HG03196 (cell line): ENCODE measurements at regions not wholly inside any gene's neighbourhood (a gene's known extent, or its start where the extent isn't known, plus 50 kb on each side); places are given as distances from the start of the nearest gene placed in this dataset.

ENCODE experiments used
- ATAC-seq: cut with Tn5 transposase; IDR thresholded peaks from one replicate; pipeline ENCODE4 v1.9.1; 2021; ENCODE audit not compliant: unreplicated experiment

DNA sequence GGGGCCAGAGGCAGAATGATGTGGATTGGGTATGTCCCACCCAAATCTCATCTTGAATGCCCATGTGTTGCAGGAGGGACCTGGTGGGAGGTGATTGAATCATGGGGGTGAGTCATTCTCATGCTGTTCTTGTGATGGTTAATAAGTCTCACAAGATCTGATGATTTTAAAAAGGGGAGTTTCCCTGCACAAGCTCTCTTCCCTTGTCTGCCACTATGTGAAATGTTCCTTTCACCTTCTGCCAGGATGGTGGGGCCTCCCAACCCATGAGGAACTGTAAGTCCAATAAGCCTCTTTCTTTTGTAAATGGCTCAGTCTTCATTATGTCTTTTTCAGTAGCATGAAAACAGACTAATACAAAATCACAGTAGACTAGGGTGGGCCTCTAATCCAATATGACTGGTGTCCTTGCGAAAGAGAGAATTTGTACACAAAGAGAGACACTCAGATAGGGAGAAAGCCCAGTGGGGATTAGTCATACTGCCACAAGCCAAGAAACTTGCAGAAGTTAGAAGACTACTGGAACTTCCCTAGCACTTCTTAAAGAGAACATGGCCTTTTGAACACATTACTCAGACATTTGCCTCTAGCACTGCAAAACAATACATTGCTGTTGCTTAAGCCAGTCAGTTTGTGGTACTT, 68.4 kb downstream of the ANXA1 start:
- peak; percentile 91 for ATAC-seq

DNA sequence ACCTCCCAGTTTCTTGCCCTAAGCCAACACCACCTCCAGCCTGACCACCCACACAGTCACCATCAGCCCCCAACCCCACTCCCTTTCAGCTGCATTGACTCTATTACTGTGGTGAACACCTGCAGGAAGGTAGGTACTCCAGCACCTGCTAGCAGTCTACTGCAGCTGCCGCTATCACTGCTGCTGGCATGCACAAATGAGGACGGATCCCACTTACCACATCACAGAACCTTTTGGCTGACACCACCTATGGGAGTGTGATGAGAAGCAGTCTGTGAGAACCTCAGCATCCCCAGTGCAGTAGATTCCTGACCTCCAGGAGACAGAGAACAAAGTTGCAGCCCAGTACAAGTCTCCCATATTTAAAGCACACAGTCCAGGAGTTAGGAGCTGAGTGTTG, 71.9 kb downstream of the ANXA1 start:
- no peak for ATAC-seq

DNA sequence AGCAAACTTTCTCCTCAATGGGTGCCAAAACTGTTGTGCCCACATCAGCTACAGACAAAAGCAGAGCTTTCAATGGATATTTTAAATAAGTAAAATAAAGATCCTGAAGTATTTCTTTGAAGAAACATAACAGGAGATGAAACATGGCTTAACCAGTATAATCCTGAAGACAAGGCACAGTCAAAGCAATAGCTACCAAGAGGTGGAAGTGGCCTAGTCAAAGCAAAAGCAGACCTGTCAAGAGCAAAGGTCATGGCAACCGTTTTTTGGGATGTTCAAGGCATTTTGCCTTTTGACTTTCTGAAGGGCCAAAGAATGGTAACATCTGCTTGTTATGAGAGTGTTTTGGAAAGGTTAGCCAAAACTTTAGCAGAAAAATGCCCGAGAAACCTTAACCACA, 77.9 kb downstream of the ANXA1 start:
- no peak for ATAC-seq

DNA sequence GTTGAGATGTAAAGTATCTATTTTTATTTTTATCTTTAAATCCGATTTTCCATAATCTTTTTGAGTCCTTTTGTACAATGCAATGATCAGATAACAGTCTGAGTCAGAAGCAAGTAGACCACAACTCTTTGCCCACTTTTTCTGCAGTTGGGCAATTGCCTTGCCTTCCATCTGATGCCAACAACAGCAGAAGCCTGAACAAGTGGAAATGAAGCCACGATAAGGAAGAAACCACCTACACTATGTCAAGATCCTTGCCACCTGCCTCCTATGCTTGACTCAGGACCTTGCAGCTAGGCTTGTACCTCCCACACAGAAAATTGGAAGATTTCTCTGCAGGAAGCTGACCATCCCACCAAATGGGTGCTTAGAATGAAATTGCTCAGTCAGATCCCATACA, 78.6 kb downstream of the ANXA1 start:
- ATAC-seq: no peak

DNA sequence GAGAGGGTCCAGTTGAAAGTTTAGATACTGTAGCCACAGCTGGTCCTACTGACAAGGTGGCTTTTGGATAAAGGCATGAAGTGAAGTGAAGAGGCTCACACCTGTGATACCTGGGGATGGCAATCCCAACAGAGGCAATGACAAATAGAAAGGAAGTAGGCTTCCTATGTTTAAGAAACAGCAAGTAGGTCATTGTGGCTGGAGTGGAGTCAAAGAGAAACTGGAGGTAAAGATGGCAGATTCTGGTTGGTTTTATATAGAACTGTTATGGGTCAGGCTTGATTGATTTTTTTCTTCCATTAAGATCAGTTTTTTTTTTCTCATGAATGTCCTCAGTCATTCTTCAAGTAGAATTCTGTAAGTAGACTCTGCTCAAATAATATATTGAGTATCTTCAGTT, 79.5 kb downstream of the ANXA1 start:
- no peak for ATAC-seq

DNA sequence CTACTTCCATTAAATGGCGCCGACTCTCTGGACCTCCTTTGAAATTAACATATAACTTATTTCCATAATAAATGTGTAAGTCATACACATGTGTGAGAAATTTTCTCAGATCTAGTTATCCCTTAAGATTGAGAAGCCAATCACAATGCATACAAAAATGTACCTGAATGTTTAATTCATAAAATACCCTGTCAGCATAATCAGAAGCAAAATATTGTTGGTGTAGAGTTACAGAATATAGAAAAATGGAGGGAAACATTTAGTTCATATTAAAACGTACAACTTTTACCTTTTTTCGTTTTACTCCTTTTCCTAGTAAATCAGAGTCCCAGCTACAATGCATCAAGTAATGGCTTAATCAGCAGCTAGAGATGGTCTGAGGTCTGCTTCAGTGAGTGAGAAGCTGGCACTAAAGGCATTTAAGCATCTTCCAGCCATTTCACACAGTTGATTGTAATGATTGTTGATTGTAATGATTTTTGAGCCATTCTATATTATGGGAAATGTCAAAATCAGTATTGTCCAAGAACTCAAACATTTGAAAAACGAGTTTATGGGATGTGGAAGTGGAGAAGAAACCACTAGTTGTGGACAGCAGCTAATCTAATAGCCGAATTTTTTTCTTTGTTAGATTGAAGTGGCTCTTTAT, 81.8 kb downstream of the ANXA1 start:
- ATAC-seq: no peak

DNA sequence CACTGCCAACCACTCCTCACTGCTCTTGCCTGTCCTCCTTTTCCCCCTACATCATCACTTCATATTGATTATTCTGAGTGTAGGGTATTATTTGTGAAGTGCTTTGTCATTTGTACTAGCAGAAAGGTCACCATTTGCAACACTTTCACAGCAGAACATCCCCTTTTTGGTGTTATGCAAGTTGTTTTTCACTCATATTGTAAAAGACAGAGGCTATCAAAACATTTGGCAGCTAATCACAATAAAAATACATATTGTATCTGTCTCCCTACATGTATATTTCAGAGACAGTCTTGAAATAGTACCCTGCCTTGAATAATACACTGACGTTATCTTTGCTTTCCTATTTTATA, 82.3 kb downstream of the ANXA1 start:
- no peak for ATAC-seq

DNA sequence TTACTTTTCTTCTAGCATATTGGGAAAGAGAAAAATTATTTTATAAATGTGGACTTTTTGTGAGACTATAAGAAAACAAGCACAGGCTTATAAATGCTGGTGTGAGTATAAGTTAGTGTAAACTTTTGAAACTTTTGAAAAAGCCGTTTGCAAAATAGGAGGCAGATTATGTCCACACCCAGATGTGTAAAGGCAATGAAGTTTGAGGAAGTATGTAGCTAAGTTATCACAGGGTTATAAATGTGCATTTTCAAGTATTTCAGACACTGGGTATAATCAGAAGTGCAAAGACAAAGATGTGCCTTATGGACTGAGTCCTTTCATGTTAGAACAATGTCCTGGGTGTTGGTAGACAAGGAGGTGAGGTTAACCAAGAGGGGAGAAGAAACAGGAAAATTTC, 85.5 kb downstream of the ANXA1 start:
- no peak for ATAC-seq

DNA sequence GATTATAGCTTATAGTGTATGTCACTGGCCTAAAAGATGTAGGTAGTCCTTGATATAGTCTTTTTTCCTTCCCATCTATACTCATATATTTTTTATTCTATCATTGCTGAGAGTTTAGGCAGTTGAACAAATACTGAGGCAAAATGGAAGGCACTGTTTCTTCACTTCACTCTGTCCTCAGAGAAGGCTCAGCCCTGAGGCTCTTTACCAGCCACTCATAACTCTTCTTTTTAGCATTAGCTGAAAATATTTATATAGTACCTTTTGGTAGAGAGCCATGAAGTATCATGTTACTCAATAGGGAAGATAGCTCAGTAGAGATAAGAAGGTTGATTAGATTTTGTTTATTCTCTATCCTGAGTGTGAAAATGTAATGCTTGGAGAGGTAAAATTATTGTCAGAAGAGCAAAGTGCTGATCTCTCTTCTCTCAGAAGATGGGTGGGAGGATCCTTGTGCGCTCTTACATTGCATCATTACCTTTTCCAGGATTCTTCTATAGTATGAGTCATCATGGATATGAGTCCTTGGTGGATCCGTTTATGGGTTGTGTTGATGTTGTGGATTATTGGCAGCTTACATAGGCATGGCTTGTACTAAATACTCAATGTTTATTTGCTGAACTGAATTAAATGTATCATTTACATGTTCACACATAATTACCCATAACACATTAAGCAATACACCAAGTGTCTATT, 88.1 kb downstream of the ANXA1 start:
- ATAC-seq: no peak

DNA sequence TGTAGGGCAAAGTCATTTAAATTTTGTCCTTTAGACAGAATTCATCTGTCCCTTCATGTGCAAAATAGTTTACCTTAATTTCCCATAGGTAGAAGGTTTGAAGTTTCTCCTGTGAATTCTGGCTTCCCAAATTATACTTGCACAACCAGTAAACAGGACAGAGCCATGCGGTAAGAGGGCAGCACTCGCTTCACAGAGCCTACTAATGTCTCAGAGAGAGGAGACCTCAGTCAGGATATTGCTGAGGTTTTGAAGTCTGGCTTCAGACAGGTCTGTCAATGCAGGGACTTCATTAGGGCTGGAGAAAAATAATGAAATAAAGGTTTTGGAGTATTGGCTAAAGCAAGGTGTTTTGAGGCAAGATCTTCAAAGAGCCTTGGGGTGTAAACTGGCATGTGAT, 91.4 kb downstream of the ANXA1 start:
- ATAC-seq: no peak

DNA sequence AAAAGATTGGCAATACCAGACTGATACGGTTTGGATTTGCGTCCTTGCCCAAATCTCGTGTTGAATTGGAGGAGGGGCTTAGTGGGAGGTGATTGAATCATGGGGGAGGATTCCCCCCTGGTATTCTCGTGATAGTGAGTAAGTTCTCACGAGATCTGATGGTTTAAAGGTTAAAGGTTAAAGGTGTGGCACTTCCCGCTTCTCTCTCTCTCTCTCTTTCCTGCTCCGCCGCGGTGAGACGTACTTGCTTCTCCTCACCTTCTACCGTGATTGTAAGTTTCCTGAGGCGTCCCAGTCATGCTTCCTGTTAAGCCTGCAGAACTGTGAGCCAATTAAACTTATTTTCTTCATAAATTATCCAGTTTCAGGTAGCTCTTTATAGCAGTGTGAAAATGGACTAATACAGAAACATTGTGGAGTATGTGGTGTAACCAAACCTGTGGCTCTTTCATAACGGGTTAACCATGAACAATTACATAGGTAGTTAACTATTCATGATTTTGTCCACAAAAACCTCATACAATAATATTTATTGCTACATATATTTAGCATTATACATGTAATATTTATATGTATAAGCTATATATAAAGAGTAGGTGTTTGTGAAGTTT, 107.5 kb downstream of the ANXA1 start:
- no peak for ATAC-seq

DNA sequence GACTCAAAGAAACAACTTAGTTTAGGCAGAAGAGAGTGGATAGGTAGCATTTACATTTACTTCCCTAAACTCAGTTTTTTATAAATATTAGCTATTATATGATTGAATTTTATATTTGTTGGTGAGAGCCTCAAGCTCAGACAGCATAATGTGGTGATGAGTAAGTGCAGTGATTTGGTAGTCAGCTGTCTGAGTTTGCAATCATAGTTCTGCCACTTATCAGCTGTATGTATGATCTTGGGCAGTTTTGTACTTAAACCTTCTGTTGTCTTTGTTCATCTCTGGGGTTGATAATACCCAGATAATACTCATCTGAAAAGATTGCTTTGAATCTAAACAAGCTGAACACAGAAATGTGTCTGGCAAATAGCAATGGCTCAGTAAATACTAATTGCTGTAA, 108.8 kb downstream of the ANXA1 start:
- ATAC-seq: no peak

DNA sequence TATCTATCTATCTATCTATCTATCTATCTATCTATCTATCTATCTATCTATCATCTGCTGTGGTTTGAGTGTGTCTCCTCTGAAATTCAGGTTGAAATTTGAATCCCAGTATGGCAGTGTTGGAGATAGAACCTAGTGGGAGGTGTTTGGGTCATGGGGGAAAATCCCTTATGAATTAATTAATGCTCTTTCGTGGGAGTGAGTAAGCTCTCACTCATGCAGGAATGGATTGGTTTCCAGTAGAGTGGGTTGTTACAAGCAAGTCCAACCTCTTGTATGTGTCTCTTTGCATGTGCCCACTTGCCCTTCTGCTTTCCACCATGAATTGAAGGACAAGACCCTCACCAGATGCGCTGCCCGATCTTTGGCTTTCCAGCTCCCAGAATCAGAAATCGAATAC, 113.0 kb downstream of the ANXA1 start:
- no peak for ATAC-seq

DNA sequence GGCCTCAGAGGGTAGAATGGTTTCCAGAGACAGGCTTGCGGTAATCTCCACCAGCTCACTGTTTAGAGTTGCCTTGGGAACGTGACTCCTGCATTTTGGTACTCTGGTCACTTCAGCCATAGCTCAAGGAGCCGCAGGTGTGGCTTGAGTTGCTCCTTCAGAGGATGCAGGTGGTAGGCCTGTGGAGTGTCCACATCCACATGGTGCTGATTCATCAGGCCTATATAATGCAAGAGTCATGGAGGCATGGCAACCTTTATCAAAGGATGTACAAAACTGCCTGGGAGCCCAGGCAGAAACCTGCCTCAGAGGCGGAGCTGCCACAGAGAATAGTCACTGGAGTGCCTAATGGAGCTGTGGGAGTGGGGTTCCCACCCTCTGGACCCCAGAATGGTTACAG, 114.2 kb downstream of the ANXA1 start:
- no peak for ATAC-seq

DNA sequence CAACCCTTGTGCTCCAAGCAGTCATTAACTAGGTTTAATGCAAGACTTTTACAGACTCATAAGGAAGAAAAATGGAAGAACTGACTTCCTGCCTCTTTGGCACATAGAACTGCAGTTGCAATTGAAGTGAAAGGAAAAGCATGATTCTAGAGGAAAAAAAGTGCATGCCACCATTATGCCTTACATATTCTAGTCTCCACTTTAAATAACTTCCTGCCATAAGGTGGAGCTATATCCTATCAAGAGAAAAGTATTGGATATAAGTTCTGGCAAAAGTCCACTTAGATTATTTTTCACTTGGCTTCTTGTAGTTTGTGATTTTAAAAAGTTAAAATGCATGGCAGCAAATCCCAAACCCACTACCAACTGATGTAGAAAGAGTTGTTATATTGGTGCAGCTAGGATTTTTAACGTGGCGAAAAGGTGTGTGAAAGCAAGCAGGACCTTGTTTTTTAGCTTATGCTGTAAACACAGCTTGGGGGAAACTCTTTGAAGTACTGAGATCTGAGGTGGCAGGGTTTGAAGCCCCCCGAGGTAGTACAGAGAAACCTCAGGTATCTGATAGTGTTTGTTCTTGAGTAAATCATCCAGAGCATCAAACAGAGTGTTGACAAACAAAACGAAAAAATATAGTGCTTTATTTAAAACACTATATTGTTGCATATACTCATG, 117.9 kb downstream of the ANXA1 start:
- ATAC-seq: no peak

DNA sequence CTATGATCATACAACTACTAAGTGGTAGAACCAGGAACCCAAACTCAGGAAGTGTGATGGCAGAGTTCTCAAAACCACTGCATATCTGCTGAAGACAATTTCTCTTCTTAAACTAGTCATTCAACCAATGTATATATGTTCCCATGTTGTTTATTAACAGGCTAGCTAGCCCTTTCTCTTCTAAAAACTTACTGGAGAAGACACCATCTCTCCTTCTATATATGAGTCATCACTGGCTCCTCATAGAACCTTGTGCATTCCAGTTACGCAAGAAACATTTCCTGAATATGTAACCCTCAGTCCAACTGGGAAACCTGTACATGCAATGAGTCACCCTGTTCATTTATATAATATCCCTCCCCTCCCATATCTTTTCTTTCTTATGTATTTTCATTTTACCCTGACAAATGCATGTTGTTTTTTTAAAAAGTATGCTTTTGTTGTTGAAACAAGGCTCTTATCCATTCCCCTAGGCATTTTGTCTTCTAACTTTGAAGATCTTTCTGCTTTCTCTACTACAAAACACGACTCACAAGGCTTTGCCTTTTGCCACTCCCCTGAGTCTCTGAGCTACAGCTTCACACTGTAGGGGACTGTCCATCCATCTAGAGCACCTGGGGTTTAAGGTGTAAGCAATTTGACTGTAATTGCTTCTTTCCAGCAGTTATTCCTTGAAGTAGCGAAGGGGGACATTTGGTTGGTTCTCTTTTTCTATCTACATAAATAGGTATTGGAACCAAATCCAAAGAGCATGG, 119.5 kb downstream of the ANXA1 start:
- peak; percentile 93 for ATAC-seq

DNA sequence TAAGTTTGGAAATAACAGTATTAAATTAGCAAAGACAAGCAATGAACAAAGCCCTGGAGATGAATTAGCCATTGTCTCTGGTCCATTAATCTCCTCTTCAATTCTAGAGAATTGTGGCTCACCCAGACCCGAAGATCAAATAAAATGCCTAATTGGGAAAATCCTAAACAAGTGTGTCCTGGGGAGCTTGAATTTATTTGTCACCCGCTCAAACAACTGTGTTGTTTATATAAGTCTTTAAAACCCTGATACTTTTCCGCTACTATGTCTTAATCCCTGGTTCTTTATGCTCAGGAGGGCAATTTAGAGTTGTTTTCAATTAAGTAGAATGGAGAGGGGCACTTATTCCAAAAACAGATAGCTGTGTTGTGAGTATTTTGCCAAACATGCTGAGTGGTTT, 128.4 kb downstream of the ANXA1 start:
- ATAC-seq: no peak

DNA sequence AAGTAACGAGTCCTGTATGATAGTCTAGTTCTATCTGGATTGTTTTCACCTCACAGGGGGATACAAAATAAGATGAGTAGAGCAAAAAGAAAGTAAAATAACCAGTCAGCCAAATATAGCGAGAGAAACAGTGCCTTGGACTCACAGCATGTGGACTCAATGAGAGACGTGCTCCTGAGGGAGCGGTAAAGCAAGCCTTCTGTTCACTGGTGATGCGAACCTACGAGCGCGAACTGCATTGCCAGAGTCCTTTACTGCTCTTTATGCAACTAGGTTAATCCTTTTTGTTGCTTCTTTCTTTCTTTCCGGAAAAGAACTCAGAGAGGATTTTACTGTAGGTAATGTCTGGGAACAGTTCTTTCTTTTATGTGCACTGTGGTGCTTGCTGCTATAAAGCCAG, 132.7 kb downstream of the ANXA1 start:
- ATAC-seq: no peak

DNA sequence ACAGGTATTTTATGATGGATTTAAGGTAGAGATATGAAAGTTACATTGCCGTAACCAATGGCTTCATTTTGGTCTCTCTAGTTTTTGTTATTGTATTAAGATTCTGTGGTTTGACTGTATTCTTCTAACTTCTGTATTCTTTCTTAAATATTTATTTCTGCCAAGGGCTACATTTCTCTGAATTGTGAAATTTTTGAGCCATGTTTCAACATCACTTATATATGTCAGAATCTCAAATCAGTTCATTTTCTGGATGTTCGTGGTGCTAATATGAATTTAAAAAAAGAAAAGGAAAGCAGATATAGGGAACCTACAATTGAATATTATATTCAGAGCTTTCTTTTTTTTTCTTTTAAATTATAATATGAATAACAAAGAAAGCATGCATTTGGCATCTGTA, 142.7 kb downstream of the ANXA1 start:
- no peak for ATAC-seq

DNA sequence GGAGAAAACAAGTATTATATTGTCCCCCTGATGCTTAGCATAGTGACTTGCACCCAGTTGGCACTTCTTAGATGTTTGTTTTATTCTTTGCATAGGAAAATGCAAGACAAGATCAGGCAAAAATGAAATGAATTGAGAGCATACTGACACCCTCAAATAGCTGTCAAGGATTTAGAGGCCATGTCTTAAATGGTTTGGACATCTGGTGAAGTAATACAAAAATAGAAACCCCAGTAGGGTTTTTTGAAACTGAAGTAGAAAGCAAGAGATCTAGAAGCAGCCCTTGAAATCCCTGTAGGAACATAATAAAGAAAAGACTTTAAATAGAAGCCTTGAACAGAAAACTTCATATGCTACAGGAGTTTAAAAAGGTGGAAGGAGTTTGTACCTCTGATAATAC, 174.3 kb downstream of the ANXA1 start:
- ATAC-seq: no peak

DNA sequence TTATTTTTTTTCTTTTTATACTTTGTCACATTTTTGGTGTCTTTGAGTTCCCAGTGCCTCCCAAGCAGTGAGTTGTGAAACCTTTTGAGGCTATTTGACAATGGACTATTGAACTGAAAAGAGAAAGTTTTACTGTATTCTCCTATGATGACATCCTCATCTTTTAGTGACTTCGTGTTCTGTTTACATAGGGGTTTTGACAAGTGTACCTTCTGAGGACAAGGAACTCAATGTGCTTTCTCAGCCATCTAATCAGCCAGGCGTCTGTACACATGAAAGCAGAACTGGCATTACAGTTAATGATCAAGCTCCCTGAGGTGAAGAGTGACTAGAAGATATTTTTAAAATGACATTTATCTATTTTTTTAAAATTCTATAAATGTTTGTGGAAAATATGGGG, 175.5 kb downstream of the ANXA1 start:
- ATAC-seq: no peak
